ENCODE measurements at regions not wholly inside any gene's neighbourhood (a gene's known extent, or its start where the extent isn't known, plus 50 kb on each side); places are given as distances from the start of the nearest gene placed in this dataset.

DNA sequence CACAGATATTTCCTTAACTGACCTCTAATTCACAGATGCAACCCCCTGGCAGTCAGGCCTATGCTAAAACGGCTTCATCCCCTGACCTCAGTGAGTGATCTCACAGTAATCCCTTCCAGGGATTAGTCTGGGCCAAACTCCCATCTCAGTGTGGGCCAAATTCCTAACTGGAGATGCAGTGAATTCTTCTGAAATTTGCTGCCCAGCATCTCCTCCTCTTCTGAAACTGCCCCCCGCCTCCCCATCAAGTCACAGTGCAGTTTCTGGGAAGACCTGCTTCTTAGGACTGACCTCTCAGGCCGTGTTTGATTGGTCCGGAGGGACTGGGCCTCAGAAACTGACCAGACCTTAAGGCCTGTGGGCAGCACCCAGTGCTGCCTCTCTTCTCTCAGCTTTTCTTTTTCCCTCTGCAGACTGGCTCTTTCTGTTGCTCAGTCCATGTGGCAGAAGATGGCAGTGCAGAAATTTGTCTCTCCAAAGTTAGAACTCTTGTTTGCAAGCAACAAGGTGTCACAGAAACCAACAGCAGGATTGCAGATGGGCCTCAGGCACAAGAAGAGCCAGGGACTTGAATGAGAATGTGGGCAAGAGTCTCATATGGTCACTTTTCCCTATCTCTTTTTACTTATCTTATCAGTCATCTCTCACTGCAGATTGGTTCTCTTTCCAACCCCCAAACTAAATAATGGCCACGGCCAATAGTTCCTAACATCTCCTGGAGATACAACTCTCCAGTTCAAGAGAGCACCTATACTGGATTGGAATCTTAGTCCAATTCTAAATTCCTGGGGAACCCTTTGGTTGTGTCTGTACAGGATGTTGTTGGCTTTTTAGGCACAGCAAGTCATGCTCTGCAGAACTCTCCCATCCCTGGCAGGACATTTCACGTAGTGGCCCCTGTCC, 95.5 kb upstream of the RALGPS2 start:
- no peak for DNase-seq (ENCODE audit: low read depth, low spot score)
- in situ Hi-C loops (cut with HindIII; ENCODE audit: low pct_unique_long_range_greater_than_20kb, low sequenced_read_pairs): no loop called here

DNA sequence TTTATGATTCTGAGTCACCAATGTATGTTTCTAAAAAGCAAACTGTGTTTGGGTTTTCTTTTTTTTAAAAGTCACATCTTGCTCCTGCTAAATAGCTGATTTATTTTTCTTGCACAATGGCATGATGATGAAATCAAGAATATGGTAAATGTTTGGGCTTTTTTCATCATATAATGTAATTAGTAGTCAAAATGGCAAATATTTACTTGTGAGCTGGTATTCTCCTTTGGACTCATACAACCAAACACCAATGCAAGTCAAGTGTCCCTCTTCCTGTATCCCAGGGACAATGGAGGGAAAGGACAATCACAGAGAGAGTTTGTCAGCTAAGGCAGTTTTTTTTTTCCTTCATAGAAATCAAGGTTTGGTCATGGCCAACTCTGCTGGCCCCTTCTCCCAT, 94.6 kb upstream of the RALGPS2 start:
- in situ Hi-C loops (cut with HindIII; ENCODE audit: low pct_unique_long_range_greater_than_20kb, low sequenced_read_pairs): no loop called here
- no peak for DNase-seq (ENCODE audit: low read depth, low spot score)

DNA sequence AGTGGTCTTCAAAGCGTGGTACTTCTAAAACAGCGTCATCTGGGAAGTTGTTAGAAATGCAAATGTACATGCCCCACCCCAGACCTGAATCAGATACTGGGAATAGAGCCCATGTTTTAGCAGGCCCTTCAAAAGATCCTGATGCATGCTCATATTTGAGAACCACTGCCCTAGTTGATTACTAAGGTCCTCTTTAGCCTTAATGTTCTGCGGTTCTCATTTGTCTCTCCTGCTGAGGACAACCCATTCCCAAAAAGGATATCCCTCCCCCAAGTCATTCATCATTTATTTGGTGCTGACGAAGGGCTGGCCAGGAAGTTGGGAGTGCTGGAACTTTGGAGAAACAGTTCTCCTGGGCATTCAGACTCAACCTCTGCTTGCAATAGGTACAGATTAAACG, 92.4 kb upstream of the RALGPS2 start:
- no peak for DNase-seq (ENCODE audit: low read depth, low spot score)
- in situ Hi-C loops (cut with HindIII; ENCODE audit: low pct_unique_long_range_greater_than_20kb, low sequenced_read_pairs): no loop called here

DNA sequence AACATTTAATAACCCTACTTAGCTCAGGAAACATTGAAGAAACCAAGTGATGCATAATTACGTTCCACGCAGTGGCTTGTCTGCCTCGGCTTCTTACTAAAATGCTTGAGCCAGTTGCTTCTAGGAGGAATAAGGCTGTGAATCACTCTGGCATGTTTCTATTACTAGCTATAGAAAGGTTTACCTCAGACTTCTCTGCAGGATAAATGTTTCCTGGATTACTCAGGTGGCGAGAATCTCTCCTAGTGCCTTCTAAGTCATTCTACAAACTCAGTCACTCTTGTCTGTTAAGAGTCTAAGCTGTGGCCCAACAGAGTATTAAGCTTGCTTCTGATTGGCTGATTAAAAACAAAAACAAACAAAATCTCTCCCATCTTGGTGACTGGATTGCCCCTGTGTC, 92.0 kb upstream of the RALGPS2 start:
- no peak for DNase-seq (ENCODE audit: low read depth, low spot score)
- in situ Hi-C loops (cut with HindIII; ENCODE audit: low pct_unique_long_range_greater_than_20kb, low sequenced_read_pairs): no loop called here

DNA sequence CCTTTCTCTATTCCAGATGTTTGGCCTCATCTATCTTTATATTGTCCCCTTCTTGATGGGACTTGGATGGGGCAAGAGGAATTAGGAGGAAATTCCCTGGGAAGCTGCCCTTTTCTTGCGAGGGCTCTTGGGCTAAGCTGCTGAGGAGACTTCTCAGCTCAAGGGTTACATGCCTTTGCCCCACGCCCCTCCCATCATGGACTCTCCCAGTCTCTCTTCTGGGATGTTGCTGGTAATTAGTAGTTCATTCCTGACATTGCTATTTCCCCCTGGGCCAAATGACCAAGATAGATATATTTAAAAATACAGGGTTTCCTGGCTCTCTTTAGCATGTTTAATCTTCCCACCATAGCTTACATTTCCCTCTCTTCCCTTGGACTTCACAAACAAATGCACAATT, 90.6 kb upstream of the RALGPS2 start:
- in situ Hi-C loops (cut with HindIII; ENCODE audit: low pct_unique_long_range_greater_than_20kb, low sequenced_read_pairs): no loop called here
- no peak for DNase-seq (ENCODE audit: low read depth, low spot score)

DNA sequence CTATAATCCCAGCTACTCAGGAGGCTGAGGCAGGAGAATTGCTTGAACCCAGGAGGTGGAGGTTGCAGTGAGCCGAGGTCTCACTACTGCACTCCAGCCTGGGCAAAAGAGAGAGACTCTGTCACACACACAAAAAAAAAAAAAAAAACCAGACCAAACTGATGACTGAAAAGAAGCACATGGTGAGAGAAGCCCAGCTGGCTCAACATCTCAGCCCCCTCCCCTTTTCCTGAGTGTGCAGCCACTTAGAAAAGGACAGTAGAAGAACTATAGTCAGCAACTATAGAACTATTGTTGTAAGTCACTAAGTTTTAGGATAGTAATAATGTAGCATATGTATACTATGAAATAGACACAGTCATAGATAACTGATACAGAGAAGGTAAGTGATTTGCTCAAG, 87.2 kb upstream of the RALGPS2 start:
- no peak for DNase-seq (ENCODE audit: low read depth, low spot score)
- in situ Hi-C loops (cut with HindIII; ENCODE audit: low pct_unique_long_range_greater_than_20kb, low sequenced_read_pairs): no loop called here

DNA sequence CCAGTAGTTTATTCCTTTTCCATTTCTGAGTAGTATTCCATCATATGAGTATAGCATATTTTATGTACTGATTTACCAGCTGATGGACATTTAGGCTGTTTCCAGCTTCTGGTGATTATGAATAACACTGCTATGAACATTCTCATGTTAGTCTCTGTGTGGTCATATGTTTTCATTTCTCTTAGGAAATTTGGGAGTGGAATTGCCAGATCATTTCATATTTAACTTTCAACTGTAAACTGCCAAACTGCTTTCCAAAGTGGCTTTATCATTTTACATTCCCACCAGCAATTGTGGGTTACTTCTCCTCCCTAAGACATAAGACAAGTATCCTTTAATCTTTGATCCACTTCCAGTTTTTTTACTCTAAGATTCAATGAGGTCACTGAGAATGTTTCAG, 85.7 kb upstream of the RALGPS2 start:
- in situ Hi-C loops (cut with HindIII; ENCODE audit: low pct_unique_long_range_greater_than_20kb, low sequenced_read_pairs): no loop called here
- DNase-seq (ENCODE audit: low read depth, low spot score): no peak

DNA sequence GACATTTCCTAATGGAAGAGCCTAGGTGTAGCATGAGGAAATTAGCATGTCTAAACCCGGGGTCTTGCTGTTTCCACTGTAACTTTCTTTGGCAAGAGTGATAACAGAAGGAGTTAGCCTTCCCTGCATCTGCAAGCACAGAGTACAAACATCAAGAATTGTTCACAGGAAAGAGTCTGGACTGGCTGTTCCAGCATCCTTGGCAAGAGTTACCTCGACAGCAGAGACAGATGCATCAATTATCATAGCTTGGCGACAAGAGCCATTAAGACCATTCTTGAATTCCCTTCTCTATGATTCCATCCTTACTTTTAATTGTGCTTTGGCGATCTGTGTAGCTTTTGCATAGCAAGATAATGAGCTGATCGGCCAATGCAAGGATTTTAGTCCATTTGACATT, 82.8 kb upstream of the RALGPS2 start:
- in situ Hi-C loops (cut with HindIII; ENCODE audit: low pct_unique_long_range_greater_than_20kb, low sequenced_read_pairs): no loop called here
- DNase-seq (ENCODE audit: low read depth, low spot score): no peak

DNA sequence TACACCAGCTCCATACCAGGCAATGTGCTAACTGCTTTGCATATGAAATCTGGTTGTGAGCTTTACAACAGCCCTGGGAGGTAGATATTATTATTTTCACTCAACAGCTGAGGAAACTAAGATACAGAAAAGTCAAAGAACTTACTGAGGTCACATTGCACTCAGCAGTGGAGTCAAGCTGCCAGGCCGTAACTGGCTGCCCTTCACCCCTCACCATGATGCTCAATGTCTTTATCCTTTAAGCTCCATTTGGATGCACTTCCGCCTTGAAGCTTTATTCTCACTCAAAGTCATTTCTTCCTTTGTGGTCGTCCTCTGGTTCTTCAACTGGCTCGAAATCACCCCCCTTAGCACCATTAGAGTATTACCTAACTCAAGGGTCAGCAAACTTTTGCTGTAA, 81.7 kb upstream of the RALGPS2 start:
- no peak for DNase-seq (ENCODE audit: low read depth, low spot score)
- in situ Hi-C loops (cut with HindIII; ENCODE audit: low pct_unique_long_range_greater_than_20kb, low sequenced_read_pairs): no loop called here

DNA sequence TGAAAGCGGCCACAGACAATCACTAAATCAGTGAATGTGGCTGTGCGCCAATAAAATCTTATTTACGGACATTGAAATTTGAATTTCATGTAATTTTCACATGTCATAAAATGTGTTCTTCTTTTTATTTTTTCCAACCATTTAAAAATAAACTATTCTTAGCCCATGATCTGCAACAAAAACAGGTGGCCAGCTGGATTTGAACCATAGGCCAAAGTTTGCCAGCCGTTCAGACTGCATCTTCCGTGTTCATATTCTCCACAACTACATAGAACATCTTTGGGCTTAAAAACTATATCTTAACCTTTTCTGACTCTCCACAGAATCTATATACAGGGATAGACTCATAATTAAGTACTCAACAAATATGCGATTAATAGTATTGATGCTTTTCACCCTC, 81.2 kb upstream of the RALGPS2 start:
- in situ Hi-C loops (cut with HindIII; ENCODE audit: low pct_unique_long_range_greater_than_20kb, low sequenced_read_pairs): no loop called here
- DNase-seq (ENCODE audit: low read depth, low spot score): no peak

DNA sequence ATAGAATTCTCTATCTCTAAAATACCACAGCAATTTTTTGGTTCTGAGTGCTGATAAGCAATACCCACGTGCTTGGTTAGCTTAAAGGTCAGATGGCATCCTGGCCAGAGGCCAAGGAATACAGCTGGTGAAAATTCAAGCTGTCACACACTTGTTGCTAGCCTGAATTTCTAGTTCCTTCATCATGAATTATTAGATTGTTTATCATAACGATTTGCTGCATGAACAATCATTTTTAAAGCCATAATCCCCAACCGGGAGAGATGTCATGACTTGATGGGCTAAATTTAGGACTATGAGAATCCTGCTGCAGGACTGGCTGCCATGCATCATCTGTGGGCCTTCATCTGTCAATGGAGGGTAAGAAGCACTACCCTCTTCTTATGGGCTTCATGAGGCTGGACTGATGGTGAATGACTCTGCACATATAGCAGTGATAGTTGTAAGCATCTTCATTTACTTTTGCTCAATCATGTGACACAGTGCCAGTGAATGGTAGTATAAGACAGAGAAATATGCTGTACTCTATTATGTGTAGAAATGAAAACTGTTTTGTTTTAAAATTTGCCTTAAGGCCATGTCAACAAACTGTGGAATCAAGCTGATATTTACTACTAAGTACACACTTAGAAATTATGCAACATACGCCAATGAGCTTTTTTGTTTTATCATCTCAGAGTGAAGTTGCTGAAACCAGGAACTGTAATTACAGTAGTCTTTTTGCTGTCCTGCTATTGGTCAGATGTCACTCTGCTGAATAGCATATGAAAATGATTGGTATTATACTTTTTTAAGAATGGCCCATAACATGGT, 80.5 kb upstream of the RALGPS2 start:
- DNase-seq (ENCODE audit: low read depth, low spot score): peak; percentile 81

DNA sequence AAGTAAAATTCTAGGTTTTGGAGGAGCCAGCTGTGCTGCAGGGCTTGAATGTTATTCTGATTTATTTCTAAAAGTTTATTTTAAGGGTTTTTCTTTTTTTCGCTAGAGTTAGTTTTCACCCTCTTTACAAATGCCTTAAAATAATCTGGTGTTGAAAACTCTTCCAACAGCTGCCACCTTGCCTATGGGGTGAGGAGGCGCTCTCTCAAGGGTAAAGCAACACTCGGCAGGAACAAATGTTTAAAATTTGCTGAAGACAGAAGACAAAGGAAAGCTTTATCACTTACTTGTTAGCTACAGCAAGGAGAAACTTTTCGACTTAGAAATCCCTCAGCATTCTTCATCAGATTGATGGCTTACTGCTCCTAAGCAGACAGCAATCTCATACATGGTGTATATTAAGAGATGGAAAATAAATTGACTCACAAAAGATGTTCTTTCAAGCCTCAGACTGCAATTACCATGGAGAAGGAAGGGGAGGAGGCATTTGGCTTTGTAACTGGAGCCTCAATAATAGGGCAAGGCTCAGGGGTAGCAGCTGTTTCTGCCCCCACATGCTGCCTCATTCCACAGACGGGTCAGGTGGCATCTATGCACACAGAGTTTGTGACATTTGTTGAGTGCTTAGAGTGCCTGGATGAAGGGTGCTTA, 79.8 kb upstream of the RALGPS2 start:
- in situ Hi-C loops (cut with HindIII; ENCODE audit: low pct_unique_long_range_greater_than_20kb, low sequenced_read_pairs): no loop called here
- peak; percentile 11 for DNase-seq (ENCODE audit: low read depth, low spot score)

More for the DNA sequence above, 80.5 kb upstream of the RALGPS2 start:
- in situ Hi-C loops (cut with HindIII; ENCODE audit: low pct_unique_long_range_greater_than_20kb, low sequenced_read_pairs): no loop called here

DNA sequence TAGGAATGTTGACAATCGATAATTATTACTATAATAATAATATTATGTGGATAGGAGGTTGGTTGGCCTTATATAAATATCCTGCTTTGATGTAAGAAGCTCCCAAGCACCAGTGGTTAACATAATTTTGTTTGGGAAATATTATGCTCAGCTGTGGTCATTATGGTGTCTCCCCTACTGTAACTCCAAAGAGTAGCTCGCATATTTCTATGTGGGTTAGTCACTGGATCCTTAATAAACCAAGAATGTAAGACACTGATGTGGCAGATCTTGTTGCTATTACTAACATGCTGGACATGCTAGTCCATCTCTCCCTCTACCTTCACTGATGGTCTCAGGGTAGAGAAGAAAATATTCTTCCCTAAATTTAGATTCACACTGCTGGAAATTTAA, 79.2 kb upstream of the RALGPS2 start:
- DNase-seq (ENCODE audit: low read depth, low spot score): no peak
- in situ Hi-C loops (cut with HindIII; ENCODE audit: low pct_unique_long_range_greater_than_20kb, low sequenced_read_pairs): no loop called here

DNA sequence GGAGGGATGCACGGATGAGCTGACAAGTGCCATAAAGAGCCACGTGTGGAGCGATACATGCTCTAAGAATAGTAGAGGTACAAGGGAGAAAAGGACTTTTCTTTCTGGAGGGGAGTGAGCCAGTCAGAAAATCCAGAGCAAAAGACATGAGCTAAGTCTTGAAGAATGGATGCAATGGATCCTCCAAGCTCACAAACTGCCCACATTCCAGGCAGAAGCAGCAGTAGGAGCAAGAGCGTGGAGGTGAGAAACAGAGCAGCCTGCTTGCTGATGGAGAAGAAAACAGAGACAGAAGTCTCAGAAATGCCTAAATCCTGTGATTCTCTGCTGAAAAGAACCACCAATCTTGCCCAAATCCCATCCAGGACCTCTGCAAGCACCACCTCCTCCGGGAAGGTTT, 78.2 kb upstream of the RALGPS2 start:
- DNase-seq (ENCODE audit: low read depth, low spot score): no peak
- in situ Hi-C loops (cut with HindIII; ENCODE audit: low pct_unique_long_range_greater_than_20kb, low sequenced_read_pairs): no loop called here

DNA sequence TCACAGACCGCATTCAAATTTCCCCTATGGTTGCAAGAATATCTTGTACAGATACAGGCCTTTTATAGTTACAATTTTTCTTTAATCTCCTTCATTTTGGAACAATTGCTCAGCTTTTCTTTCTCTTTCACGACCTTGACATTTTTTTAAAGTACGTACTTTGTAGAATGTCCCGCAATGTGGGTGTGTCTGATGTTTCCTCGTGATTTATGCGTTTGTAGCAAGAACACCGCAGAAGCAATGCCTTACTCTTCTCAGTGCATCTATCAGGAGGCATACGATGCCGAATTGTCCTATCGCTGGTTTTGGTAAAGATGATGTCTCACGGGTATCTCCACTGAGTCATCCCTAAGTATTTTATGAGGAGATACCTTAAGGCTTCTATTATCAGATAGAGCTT, 76.9 kb upstream of the RALGPS2 start:
- in situ Hi-C loops (cut with HindIII; ENCODE audit: low pct_unique_long_range_greater_than_20kb, low sequenced_read_pairs): no loop called here
- no peak for DNase-seq (ENCODE audit: low read depth, low spot score)

DNA sequence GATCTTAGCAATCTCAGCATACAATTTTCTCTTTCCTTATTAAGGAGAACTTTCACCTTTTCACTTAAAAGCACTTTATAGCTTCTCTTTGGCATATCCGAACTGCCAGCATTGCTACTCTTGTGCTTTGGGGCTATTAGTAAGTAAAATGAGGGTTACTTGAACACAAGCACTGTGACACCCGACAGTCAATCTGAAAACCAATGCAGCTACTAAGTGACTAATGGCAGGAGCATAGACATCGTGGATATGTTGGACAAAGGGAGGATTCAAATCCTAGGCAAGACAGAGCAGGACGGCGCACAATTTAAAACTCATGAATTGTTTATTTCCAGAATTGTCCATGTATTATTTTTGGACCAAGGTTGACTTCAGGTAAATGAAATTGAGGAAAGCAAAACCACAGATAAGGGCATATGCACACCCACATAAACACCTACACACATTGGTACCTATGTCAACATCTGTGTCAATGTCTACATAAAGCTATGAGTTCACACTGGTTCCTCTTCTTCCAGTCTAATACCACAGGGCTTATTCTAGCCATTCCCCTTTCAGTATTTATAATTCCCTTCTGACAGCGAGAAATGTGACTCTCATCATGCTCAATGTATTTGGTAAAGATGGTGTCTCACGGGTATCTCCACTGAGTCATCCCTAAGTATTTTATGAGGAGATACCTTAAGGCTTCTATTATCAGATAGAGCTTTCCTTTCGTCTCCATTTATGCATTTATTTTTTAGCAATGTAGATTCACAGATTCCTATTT, 75.3 kb upstream of the RALGPS2 start:
- in situ Hi-C loops (cut with HindIII; ENCODE audit: low pct_unique_long_range_greater_than_20kb, low sequenced_read_pairs): no loop called here
- no peak for DNase-seq (ENCODE audit: low read depth, low spot score)

DNA sequence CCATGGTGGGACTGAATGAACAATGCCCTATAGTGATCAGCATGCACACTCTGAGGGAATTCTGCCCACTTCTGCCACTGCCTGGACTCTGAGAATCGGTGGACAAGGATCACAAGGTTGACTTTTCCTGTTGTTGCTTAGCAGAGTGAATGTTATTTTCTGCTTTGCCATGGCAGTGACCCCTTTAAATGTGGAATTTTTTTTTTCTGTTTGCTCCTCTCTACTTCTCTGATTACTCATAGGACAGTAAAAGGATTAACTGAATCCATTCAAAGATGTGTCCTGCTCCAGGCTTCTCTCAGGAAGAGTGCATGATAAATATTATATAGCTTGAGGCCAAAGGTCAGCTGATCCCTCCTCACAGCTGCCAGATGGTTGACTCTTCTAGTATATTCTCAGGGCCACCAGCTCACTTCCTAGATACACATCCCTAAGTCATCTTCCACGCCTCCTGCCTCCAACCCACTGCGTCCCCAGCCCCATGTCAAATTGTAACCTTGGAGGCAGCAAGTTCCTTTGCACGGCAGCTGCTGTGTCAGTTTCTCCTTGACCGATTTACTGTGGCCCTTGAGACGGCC, 74.0 kb upstream of the RALGPS2 start:
- in situ Hi-C loops (cut with HindIII; ENCODE audit: low pct_unique_long_range_greater_than_20kb, low sequenced_read_pairs): no loop called here
- DNase-seq (ENCODE audit: low read depth, low spot score): peak; percentile 64

Measured in SK-MEL-5 (cell line).